ENCODE measurements at regions not wholly inside any gene's neighbourhood (a gene's known extent, or its start where the extent isn't known, plus 50 kb on each side); places are given as distances from the start of the nearest gene placed in this dataset.

GRCh38 chr7:155992538-155992937 lies 180.3 kb upstream of the SHH start:
- no peak for TF ChIP-seq CTCF (IDR thresholded peaks at IDR 0.05)
- no peak for TF ChIP-seq POLR2A (IDR thresholded peaks at IDR 0.05)
